Lower leg skin (tissue), 3 donors: ENCODE measurements at regions not wholly inside any gene's neighbourhood (a gene's known extent, or its start where the extent isn't known, plus 50 kb on each side); places are given as distances from the start of the nearest gene placed in this dataset.

Source experiments
- POLR2A ChIP-seq, 2 donors: fragments of 450-650 bp; IDR thresholded peaks; one replicate each; pipeline ENCODE4 v1.6.1; 2016 to 2017; ENCODE audit warnings: antibody characterized with exemption in 2 of 2, mild to moderate bottlenecking in 1 of 2, moderate library complexity in 1 of 2
- TF ChIP-seq, protein P1 (sequence below), 3 donors: fragments of 450-650 bp; IDR thresholded peaks; one replicate each; pipeline ENCODE4 v1.5.1; 2016; ENCODE audit warnings: antibody characterized with exemption in 3 of 3, mild to moderate bottlenecking in 3 of 3, moderate library complexity in 2 of 3

- TF ChIP-seq, protein P1, sequence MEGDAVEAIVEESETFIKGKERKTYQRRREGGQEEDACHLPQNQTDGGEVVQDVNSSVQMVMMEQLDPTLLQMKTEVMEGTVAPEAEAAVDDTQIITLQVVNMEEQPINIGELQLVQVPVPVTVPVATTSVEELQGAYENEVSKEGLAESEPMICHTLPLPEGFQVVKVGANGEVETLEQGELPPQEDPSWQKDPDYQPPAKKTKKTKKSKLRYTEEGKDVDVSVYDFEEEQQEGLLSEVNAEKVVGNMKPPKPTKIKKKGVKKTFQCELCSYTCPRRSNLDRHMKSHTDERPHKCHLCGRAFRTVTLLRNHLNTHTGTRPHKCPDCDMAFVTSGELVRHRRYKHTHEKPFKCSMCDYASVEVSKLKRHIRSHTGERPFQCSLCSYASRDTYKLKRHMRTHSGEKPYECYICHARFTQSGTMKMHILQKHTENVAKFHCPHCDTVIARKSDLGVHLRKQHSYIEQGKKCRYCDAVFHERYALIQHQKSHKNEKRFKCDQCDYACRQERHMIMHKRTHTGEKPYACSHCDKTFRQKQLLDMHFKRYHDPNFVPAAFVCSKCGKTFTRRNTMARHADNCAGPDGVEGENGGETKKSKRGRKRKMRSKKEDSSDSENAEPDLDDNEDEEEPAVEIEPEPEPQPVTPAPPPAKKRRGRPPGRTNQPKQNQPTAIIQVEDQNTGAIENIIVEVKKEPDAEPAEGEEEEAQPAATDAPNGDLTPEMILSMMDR (IDR thresholded peaks at IDR 0.05) = no peak
- TF ChIP-seq POLR2A (IDR thresholded peaks at IDR 0.05) = no peak
These were observed 150.6 kb downstream of the MAF start for GRCh38 chr16:79449900-79450299.
